Motor neuron (in vitro differentiated cells): ENCODE measurements at regions not wholly inside any gene's neighbourhood (a gene's known extent, or its start where the extent isn't known, plus 50 kb on each side); places are given as distances from the start of the nearest gene placed in this dataset.

ENCODE experiments used
- ATAC-seq, 8 experiments: fragments of 200-7000 bp; cut with Tn5 transposase; replicated peaks in 6 of 8; 2 replicates each; pipeline ENCODE4 v1.8.0; 2021; ENCODE audit warnings: mild to moderate bottlenecking in 8 of 8, moderate library complexity in 8 of 8
- H3K27ac ChIP-seq, 2 donors: fragments of 250-450 bp; sonication (Bioruptor Pico); 2 replicates each; pipeline ENCODE4 v1.9.0; 2021; ENCODE audit warnings: antibody characterized with exemption in 2 of 2, mild to moderate bottlenecking in 2 of 2, moderate library complexity in 1 of 2
- H3K4me1 ChIP-seq, 2 donors: fragments of 250-450 bp; sonication (Bioruptor Pico); replicated peaks in 1 of 2; 2 replicates each; pipeline ENCODE4 v1.6.1; 2021; ENCODE audit warnings: antibody characterized with exemption in 2 of 2, mild to moderate bottlenecking in 2 of 2, moderate library complexity in 1 of 2
- H3K4me3 ChIP-seq, 5 donors: fragments of 250-450 bp; sonication (Bioruptor Pico); 2 replicates each; pipeline ENCODE4 v1.9.0; 2021; ENCODE audit warnings: antibody characterized with exemption in 5 of 5, mild to moderate bottlenecking in 5 of 5, moderate library complexity in 4 of 5
- WGBS, 10 experiments: fragments of 450-650 bp; shearing (Covaris generic); methylation state at CpG; one replicate each; pipeline ENCODE4 v1.0.0; 2022; 5-methylcytosine and 5-hydroxymethylcytosine counted together
- in situ Hi-C, 9 experiments: fragments of 400-800 bp; cut with MboI; loops; one replicate each; pipeline ENCODE4 v1.15.0; 2021; ENCODE audit warnings: low sequenced_read_pairs in 9 of 9, low pct_unique_long_range_greater_than_20kb in 2 of 9; ENCODE audit not compliant: unreplicated experiment in 9 of 9

GRCh38 chr5:18142831-18143230 lies 508.6 kb downstream of the TAF11L14 start:
- in situ Hi-C loops: no loop called here
- Histone ChIP-seq H3K4me1 (peaks cover 2 to 30% of the 10 kb centered on the region in 2 donors), H3K27ac (no peak overlapping the region), H3K4me3 (no peak overlapping the region)
- WGBS, 10 experiments: 0 to 100% (median 76%) methylated on average over 1 of the region's 1 CpG
- no peak for ATAC-seq

GRCh38 chr5:18152671-18153070 lies 518.4 kb downstream of the TAF11L14 start:
- ATAC-seq: no peak
- no peak overlapping the region for H3K27ac ChIP-seq
- in situ Hi-C loops: no loop called here
- 0 to 100% (median 91%) methylated on average over 1 to 2 of the region's 2 CpGs; no CpG with 5 or more reads in 4 of the 10 experiments for WGBS, 10 experiments
- no peak overlapping the region for H3K4me3 ChIP-seq
- no peaks in the 10 kb centered on the region for H3K4me1 ChIP-seq

- Histone ChIP-seq H3K27ac (no peak overlapping the region), H3K4me3 (no peak overlapping the region), H3K4me1 (no peaks in the 10 kb centered on the region)
- in situ Hi-C loops: no loop called here
- ATAC-seq: no peak
- WGBS, 10 experiments: 0 to 100% (median 76%) methylated on average over 1 to 2 of the region's 2 CpGs; no CpG with 5 or more reads in 2 of the 10 experiments
Observed at GRCh38 chr5:18158166-18158565, 523.9 kb downstream of the TAF11L14 start.

- no peak for ATAC-seq
- in situ Hi-C loops: no loop called here
- 0 to 89% (median 73%) methylated on average over 1 of the region's 1 CpG; no CpG with 5 or more reads in 4 of the 10 experiments for WGBS, 10 experiments
- Histone ChIP-seq H3K4me1 (no peaks in the 10 kb centered on the region), H3K4me3 (no peak overlapping the region), H3K27ac (no peak overlapping the region)
Observed at GRCh38 chr5:18159331-18159730, 525.1 kb downstream of the TAF11L14 start.

- in situ Hi-C loops: no loop called here
- H3K4me1 ChIP-seq: peaks cover 0 to 12% of the 10 kb centered on the region in 2 donors
- WGBS, 10 experiments: 46 to 100% (median 63%) methylated on average over 2 to 3 of the region's 3 CpGs; no CpG with 5 or more reads in 5 of the 10 experiments
- H3K4me3 ChIP-seq: no peak overlapping the region
- no peak for ATAC-seq
- no peak overlapping the region for H3K27ac ChIP-seq
Observed at GRCh38 chr5:18171684-18172083, 537.4 kb downstream of the TAF11L14 start.

- H3K4me1 ChIP-seq: peaks cover 0 to 4% of the 10 kb centered on the region in 2 donors
- H3K27ac ChIP-seq: no peak overlapping the region
- no peak overlapping the region for H3K4me3 ChIP-seq
- no peak for ATAC-seq
- in situ Hi-C loops: no loop called here
- 6 to 88% (median 58%) methylated on average over 1 to 3 of the region's 3 CpGs for WGBS, 10 experiments
Observed at GRCh38 chr5:18179579-18179978, 545.3 kb downstream of the TAF11L14 start.

- in situ Hi-C loops: no loop called here
- peak in 2 of 8 experiments; percentile 27 to 52 for ATAC-seq
- WGBS, 10 experiments: 0 to 100% (median 14%) methylated on average over 1 of the region's 1 CpG; no CpG with 5 or more reads in 5 of the 10 experiments
- peaks cover 0 to 4% of the 10 kb centered on the region in 2 donors for H3K4me1 ChIP-seq
- no peak overlapping the region for H3K4me3 ChIP-seq
- no peak overlapping the region for H3K27ac ChIP-seq
Observed at GRCh38 chr5:18181575-18181974, 547.3 kb downstream of the TAF11L14 start.

- ATAC-seq: no peak
- Histone ChIP-seq H3K4me3 (no peak overlapping the region), H3K27ac (no peak overlapping the region), H3K4me1 (no peaks in the 10 kb centered on the region)
- WGBS, 10 experiments: 0 to 86% (median 66%) methylated on average over 2 of the region's 2 CpGs; no CpG with 5 or more reads in 1 of the 10 experiments
- in situ Hi-C loops: no loop called here
Observed at GRCh38 chr5:18195910-18196309, 561.6 kb downstream of the TAF11L14 start.

- H3K27ac ChIP-seq: no peak overlapping the region
- ATAC-seq: no peak
- in situ Hi-C loops: no loop called here
- H3K4me3 ChIP-seq: no peak overlapping the region
- 0 to 95% (median 59%) methylated on average over 1 to 2 of the region's 2 CpGs; no CpG with 5 or more reads in 1 of the 10 experiments for WGBS, 10 experiments
- H3K4me1 ChIP-seq: no peaks in the 10 kb centered on the region
Observed at GRCh38 chr5:18197734-18198133, 563.5 kb downstream of the TAF11L14 start.

- 0 to 100% (median 88%) methylated on average over 1 to 2 of the region's 2 CpGs; no CpG with 5 or more reads in 1 of the 10 experiments for WGBS, 10 experiments
- H3K27ac ChIP-seq: no peak overlapping the region
- H3K4me1 ChIP-seq: no peaks in the 10 kb centered on the region
- ATAC-seq: peak in 1 of 8 experiments; percentile 32
- in situ Hi-C loops: no loop called here
- no peak overlapping the region for H3K4me3 ChIP-seq
Observed at GRCh38 chr5:18202164-18202563, 567.9 kb downstream of the TAF11L14 start.

GRCh38 chr5:18203296-18203695 lies 569.0 kb downstream of the TAF11L14 start:
- 0 to 100% (median 25%) methylated on average over 1 of the region's 1 CpG; no CpG with 5 or more reads in 3 of the 10 experiments for WGBS, 10 experiments
- H3K4me3 ChIP-seq: no peak overlapping the region
- H3K27ac ChIP-seq: no peak overlapping the region
- in situ Hi-C loops: no loop called here
- ATAC-seq: no peak
- no peaks in the 10 kb centered on the region for H3K4me1 ChIP-seq

GRCh38 chr5:18213666-18214065 lies 579.4 kb downstream of the TAF11L14 start:
- in situ Hi-C loops: no loop called here
- ATAC-seq: no peak

GRCh38 chr5:18216016-18216415 lies 581.8 kb downstream of the TAF11L14 start:
- WGBS, 10 experiments: 0 to 60% (median 36%) methylated on average over 1 of the region's 1 CpG; no CpG with 5 or more reads in 3 of the 10 experiments
- H3K4me3 ChIP-seq: no peak overlapping the region
- H3K27ac ChIP-seq: no peak overlapping the region
- in situ Hi-C loops: no loop called here
- no peaks in the 10 kb centered on the region for H3K4me1 ChIP-seq
- no peak for ATAC-seq

More at GRCh38 chr5:18213666-18214065, 579.4 kb downstream of the TAF11L14 start:
- Histone ChIP-seq H3K27ac (no peak overlapping the region), H3K4me3 (no peak overlapping the region), H3K4me1 (no peaks in the 10 kb centered on the region)
- WGBS, 10 experiments: 2 to 98% (median 82%) methylated on average over 2 to 4 of the region's 4 CpGs

GRCh38 chr5:18216729-18217128 lies 582.5 kb downstream of the TAF11L14 start:
- H3K4me1 ChIP-seq: no peaks in the 10 kb centered on the region
- H3K27ac ChIP-seq: no peak overlapping the region
- ATAC-seq: no peak
- no peak overlapping the region for H3K4me3 ChIP-seq
- WGBS, 10 experiments: 0 to 96% (median 86%) methylated on average over 2 to 3 of the region's 3 CpGs; no CpG with 5 or more reads in 1 of the 10 experiments
- in situ Hi-C loops: no loop called here
